ENCODE measurements at regions not wholly inside any gene's neighbourhood (a gene's known extent, or its start where the extent isn't known, plus 50 kb on each side); places are given as distances from the start of the nearest gene placed in this dataset.

DNA sequence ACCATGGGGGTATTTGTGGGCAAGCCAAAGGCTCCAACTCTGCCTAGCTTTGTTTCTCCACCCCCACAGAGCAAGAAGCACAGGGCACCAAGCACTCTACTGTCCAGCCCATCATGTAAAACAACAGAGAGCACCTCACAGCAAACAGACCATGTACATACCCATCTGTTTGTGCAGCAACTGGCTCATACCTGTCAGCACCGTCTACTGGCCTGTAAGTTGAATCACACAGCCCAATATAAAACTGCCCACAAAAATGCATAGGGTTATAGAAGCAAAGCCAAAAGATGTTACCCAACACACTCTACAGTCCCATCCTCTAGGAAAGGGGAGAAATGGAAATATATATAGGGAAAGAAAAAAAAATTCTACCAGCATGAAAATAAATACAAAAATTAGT, 139.7 kb upstream of the CPNE4 start:
- H3K27ac ChIP-seq: no peak overlapping the region
- DNase-seq: no peak
- no peak for TF ChIP-seq POLR2A (IDR thresholded peaks at IDR 0.05)
- TF ChIP-seq, protein P1, sequence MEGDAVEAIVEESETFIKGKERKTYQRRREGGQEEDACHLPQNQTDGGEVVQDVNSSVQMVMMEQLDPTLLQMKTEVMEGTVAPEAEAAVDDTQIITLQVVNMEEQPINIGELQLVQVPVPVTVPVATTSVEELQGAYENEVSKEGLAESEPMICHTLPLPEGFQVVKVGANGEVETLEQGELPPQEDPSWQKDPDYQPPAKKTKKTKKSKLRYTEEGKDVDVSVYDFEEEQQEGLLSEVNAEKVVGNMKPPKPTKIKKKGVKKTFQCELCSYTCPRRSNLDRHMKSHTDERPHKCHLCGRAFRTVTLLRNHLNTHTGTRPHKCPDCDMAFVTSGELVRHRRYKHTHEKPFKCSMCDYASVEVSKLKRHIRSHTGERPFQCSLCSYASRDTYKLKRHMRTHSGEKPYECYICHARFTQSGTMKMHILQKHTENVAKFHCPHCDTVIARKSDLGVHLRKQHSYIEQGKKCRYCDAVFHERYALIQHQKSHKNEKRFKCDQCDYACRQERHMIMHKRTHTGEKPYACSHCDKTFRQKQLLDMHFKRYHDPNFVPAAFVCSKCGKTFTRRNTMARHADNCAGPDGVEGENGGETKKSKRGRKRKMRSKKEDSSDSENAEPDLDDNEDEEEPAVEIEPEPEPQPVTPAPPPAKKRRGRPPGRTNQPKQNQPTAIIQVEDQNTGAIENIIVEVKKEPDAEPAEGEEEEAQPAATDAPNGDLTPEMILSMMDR (IDR thresholded peaks at IDR 0.05 in 4 of 5, conservative IDR thresholded peaks at IDR 0.05 in 1 of 5): no peak
- H3K4me3 ChIP-seq: no peak overlapping the region
- H3K4me1 ChIP-seq: no peaks in the 10 kb centered on the region
- in situ Hi-C loops (cut with MboI; ENCODE audit: low sequenced_read_pairs in 4 of 4) (no loop called here), intact Hi-C loops (cut with DNase I; ENCODE audit: low total_unique reads) (no loop called here)
- no peaks in the 10 kb centered on the region for H3K36me3 ChIP-seq
- H3K9me3 ChIP-seq: no peaks in the 10 kb centered on the region
- no peak for ATAC-seq
- no peaks in the 10 kb centered on the region for H3K27me3 ChIP-seq

DNA sequence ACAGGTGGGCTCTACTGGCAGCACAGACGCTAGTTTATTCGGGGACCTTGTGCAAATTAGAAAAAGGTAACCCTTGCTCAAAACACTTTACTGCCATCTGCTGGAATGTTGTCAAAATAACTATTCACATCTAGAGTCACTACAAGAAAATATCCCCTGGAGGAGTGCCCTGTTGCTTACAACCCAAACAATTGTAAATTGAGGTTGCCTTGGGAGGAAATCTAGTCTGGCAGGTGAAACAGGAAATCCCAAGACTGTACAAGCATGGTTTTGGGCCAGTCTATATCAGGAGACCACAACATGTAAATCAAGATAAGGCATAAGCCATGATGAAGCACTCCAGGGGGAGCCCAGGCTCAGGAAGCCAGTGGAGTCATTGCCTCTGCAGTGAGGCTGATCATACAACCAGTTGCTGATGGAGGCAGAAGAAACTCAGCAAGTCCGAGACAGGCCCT, 136.8 kb upstream of the ACP3 start:
- no peaks in the 10 kb centered on the region for H3K9me3 ChIP-seq
- H3K36me3 ChIP-seq: no peaks in the 10 kb centered on the region
- no peaks in the 10 kb centered on the region for H3K4me1 ChIP-seq
- intact Hi-C loops (cut with DNase I; ENCODE audit: low total_unique reads) (no loop called here), in situ Hi-C loops (cut with MboI; ENCODE audit: low sequenced_read_pairs in 4 of 4) (no loop called here)
- no peak for TF ChIP-seq POLR2A (IDR thresholded peaks at IDR 0.05)
- TF ChIP-seq, protein P1 (IDR thresholded peaks at IDR 0.05 in 4 of 5, conservative IDR thresholded peaks at IDR 0.05 in 1 of 5): peak in 1 of 5 experiments; percentile 9
- H3K27ac ChIP-seq: no peak overlapping the region
- ATAC-seq (no peak), DNase-seq (no peak)
- no peak overlapping the region for H3K4me3 ChIP-seq
- no peaks in the 10 kb centered on the region for H3K27me3 ChIP-seq

DNA sequence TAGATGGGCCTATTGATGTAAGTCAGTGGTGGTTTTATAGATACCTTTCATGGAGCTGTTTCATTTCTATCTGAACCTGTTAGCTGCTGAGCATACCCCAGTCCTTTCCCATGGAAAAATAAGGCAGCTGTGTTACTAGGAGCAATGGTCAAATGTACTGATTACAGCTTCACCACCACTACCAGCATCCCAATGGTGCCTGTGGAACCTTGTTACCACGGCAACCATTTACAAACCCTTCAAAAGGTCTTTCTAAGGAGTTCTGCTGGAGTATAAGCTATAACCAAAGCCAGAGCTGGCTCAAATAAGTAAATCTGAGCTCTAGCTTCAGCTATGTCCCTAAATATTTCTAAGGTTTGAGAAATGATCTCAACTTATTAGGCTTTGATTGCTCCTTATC, 133.4 kb upstream of the ACP3 start:
- no peak overlapping the region for H3K4me3 ChIP-seq
- ATAC-seq (no peak), DNase-seq (no peak)
- in situ Hi-C loops (cut with MboI; ENCODE audit: low sequenced_read_pairs in 4 of 4) (no loop called here), intact Hi-C loops (cut with DNase I; ENCODE audit: low total_unique reads) (no loop called here)
- H3K4me1 ChIP-seq: no peaks in the 10 kb centered on the region
- no peaks in the 10 kb centered on the region for H3K36me3 ChIP-seq
- no peaks in the 10 kb centered on the region for H3K9me3 ChIP-seq
- H3K27ac ChIP-seq: no peak overlapping the region
- H3K27me3 ChIP-seq: no peaks in the 10 kb centered on the region
- TF ChIP-seq, protein P1 (IDR thresholded peaks at IDR 0.05 in 4 of 5, conservative IDR thresholded peaks at IDR 0.05 in 1 of 5): no peak
- TF ChIP-seq POLR2A (IDR thresholded peaks at IDR 0.05): no peak

DNA sequence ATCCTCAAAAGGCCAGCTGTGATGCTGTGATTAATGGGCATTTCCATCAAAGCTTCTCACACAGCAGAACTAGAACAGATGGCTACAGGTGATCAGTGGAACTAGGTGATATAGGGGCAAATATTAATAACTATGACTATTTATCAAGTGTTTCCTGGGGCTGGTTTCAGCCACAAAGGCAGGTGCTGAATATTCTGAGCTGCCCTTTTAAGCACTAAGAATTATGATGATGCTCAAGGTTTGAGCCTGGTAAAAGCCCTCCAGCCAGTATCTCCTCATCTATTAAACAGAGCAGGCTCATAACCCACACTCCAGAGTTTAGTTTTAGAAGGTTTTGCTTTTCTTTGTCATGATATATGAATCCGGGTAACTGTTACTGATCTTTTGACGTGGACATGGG, 129.5 kb upstream of the ACP3 start:
- H3K9me3 ChIP-seq: no peaks in the 10 kb centered on the region
- intact Hi-C loops (cut with DNase I; ENCODE audit: low total_unique reads): no loop called here
- H3K27ac ChIP-seq: no peak overlapping the region
- ATAC-seq (no peak), DNase-seq (no peak)
- H3K36me3 ChIP-seq: no peaks in the 10 kb centered on the region
- no peak for TF ChIP-seq POLR2A (IDR thresholded peaks at IDR 0.05)
- TF ChIP-seq, protein P1 (IDR thresholded peaks at IDR 0.05 in 4 of 5, conservative IDR thresholded peaks at IDR 0.05 in 1 of 5): no peak
- in situ Hi-C loops (cut with MboI; ENCODE audit: low sequenced_read_pairs in 4 of 4): no loop called here
- H3K4me3 ChIP-seq: no peak overlapping the region
- no peaks in the 10 kb centered on the region for H3K27me3 ChIP-seq
- H3K4me1 ChIP-seq: no peaks in the 10 kb centered on the region

DNA sequence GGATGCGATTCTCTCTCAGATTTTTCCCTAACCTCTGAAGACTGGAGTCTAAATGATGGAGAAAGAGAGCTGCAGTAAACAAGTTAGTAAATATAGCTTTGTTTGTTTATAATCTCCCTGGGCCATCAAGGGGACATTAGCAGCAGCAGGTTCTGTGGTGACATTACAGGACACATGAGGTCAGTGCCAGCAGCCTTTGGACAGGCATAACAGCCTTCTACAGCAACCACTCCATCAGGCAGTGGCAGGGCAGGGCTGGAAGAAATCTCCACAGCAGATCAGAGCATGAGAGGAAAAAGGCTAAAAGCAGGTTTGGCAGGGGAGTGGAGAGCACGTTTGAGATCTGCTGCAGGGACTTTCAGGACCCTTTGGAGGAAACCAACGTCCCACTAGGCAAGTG, 127.6 kb upstream of the ACP3 start:
- Histone ChIP-seq H3K27me3 (no peaks in the 10 kb centered on the region), H3K9me3 (no peaks in the 10 kb centered on the region), H3K27ac (no peak overlapping the region), H3K4me1 (no peaks in the 10 kb centered on the region), H3K4me3 (no peak overlapping the region), H3K36me3 (no peaks in the 10 kb centered on the region)
- in situ Hi-C loops (cut with MboI; ENCODE audit: low sequenced_read_pairs in 4 of 4) (no loop called here), intact Hi-C loops (cut with DNase I; ENCODE audit: low total_unique reads) (no loop called here)
- ATAC-seq: no peak
- DNase-seq: no peak
- no peak for TF ChIP-seq POLR2A (IDR thresholded peaks at IDR 0.05)
- TF ChIP-seq, protein P1 (IDR thresholded peaks at IDR 0.05 in 4 of 5, conservative IDR thresholded peaks at IDR 0.05 in 1 of 5): no peak
